Smooth muscle cell (in vitro differentiated cells): ENCODE measurements at regions not wholly inside any gene's neighbourhood (a gene's known extent, or its start where the extent isn't known, plus 50 kb on each side); places are given as distances from the start of the nearest gene placed in this dataset.

Source experiments
- DNase-seq: peaks from one replicate; lab custom pipeline; 2025; ENCODE audit not compliant: unreplicated experiment; lab: John Stamatoyannopoulos, UW
- H2AFZ ChIP-seq: fragments of 200-600 bp; sonication (generic); 2 replicates; pipeline ENCODE4 v1.6.0; 2016; ENCODE audit warnings: antibody characterized with exemption, low read depth, mild to moderate bottlenecking
- H3F3A ChIP-seq: fragments of 200-600 bp; sonication (generic); 2 replicates; pipeline ENCODE4 v1.6.0; 2017; ENCODE audit warnings: antibody characterized with exemption, low read depth
- H3K27ac ChIP-seq: fragments of 200-600 bp; sonication (generic); 2 replicates; pipeline ENCODE4 v1.5.1; 2016; ENCODE audit warnings: low read depth, mild to moderate bottlenecking
- H3K27me3 ChIP-seq: fragments of 200-600 bp; sonication (generic); 2 replicates; pipeline ENCODE4 v1.6.1; 2016; ENCODE audit warnings: low read depth, mild to moderate bottlenecking
- H3K36me3 ChIP-seq: fragments of 200-600 bp; sonication (generic); 2 replicates; pipeline ENCODE4 v1.5.1; 2016; ENCODE audit warnings: low read depth
- H3K4me1 ChIP-seq: fragments of 200-600 bp; sonication (generic); 2 replicates; pipeline ENCODE4 v1.5.1; 2016; ENCODE audit warnings: low read depth
- H3K4me2 ChIP-seq: fragments of 200-600 bp; sonication (generic); 2 replicates; pipeline ENCODE4 v1.6.0; 2016; ENCODE audit warnings: mild to moderate bottlenecking
- H3K4me3 ChIP-seq: fragments of 200-600 bp; sonication (generic); 2 replicates; pipeline ENCODE4 v1.5.1; 2016; ENCODE audit warnings: mild to moderate bottlenecking
- H3K79me2 ChIP-seq: fragments of 200-600 bp; sonication (generic); 2 replicates; pipeline ENCODE4 v1.6.0; 2016; ENCODE audit warnings: low read depth, mild to moderate bottlenecking
- H3K9ac ChIP-seq: fragments of 200-600 bp; sonication (generic); 2 replicates; pipeline ENCODE4 v1.6.0; 2016; ENCODE audit warnings: low read depth
- H3K9me3 ChIP-seq: fragments of 200-600 bp; sonication (generic); replicated peaks from 2 replicates; pipeline ENCODE4 v1.5.1; 2016; ENCODE audit warnings: low read depth
- H4K20me1 ChIP-seq: fragments of 200-600 bp; sonication (generic); 2 replicates; pipeline ENCODE4 v1.6.0; 2016; ENCODE audit warnings: low read depth
- WGBS: methylation state at CpG from one replicate; pipeline ENCODE4 v1.1.7; 2016; ENCODE audit warnings: low lambda C conversion rate; 5-methylcytosine and 5-hydroxymethylcytosine counted together
- TF ChIP-seq, protein P1 (sequence below): fragments of 200-600 bp; sonication (generic); IDR thresholded peaks from 2 replicates; pipeline ENCODE4 v1.5.1; 2017; ENCODE audit warnings: borderline replicate concordance, mild to moderate bottlenecking, antibody characterized with exemption; ENCODE audit not compliant: insufficient read depth, poor library complexity, severe bottlenecking

DNA sequence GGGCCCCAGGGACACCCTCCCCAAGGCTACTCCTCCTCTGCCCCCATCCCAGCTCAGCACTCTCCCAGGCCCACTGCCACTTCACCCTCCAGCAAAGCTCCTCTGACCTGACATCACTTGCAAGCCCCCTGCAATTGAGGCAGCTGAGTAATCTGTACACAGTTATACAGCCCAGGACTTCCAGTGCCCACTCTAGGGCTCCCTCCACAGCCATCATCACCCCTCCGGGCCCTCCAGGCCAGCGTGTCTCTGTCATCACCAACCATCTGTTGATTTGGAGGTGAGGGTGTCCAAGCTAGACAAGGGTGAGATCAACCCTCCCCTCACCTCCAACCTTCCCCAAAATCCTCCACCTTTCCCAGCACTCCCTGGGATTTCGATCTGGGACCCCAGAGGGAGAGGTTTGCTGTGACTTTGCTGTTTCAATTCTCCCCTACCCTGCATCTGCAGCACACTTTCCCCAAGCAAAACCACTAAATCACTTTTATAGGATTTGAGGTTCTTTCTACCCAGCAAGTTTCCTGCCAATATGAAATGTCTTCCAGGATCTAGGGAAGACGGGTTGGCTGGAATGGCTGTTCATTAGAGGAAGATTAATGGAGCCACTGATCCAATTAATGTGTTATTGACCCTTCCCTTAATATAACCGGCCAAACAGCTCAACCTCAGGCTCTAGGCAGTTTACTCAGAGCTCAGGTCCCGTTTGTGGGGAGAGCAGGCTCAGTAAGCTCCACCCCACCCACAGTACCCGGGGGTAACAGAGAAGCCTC, 92.9 kb downstream of the CHST1 start:
- Histone ChIP-seq H3K27me3 (peaks cover 15% of the 10 kb centered on the region), H3K4me2 (no peak overlapping the region), H3K4me3 (no peak overlapping the region), H3K27ac (no peak overlapping the region), H3K9me3 (no peaks in the 10 kb centered on the region), H2AFZ (no peak overlapping the region), H3K79me2 (no peaks in the 10 kb centered on the region), H3K36me3 (no peaks in the 10 kb centered on the region), H3K4me1 (no peaks in the 10 kb centered on the region), H3K9ac (no peak overlapping the region), H4K20me1 (no peaks in the 10 kb centered on the region), H3F3A (no peaks in the 10 kb centered on the region)
- WGBS = 88% methylated on average over 7 of the region's 7 CpGs
- DNase-seq = no peak
- TF ChIP-seq, protein P1, sequence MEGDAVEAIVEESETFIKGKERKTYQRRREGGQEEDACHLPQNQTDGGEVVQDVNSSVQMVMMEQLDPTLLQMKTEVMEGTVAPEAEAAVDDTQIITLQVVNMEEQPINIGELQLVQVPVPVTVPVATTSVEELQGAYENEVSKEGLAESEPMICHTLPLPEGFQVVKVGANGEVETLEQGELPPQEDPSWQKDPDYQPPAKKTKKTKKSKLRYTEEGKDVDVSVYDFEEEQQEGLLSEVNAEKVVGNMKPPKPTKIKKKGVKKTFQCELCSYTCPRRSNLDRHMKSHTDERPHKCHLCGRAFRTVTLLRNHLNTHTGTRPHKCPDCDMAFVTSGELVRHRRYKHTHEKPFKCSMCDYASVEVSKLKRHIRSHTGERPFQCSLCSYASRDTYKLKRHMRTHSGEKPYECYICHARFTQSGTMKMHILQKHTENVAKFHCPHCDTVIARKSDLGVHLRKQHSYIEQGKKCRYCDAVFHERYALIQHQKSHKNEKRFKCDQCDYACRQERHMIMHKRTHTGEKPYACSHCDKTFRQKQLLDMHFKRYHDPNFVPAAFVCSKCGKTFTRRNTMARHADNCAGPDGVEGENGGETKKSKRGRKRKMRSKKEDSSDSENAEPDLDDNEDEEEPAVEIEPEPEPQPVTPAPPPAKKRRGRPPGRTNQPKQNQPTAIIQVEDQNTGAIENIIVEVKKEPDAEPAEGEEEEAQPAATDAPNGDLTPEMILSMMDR = no peak

DNA sequence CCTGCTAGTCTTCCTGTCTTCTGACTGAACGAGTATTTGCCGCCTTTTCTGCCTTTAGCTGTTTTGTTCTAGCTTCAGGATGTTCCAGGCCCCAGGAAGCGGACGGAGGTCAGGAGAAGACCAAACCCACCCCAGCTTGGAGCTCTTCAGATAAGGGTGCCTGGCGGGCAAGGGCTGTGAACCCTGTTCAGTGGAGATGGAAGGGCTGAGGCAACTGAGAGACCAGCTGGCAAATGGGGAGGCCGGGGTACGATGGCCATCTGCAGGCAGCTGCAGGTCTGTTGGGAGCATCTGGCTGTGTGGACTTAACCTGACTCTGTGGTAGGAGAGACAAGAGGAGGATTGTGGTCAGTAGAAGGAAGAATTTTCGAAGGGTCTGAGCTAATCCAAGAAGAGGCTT, 95.6 kb downstream of the CHST1 start:
- WGBS = 89% methylated on average over 8 of the region's 8 CpGs
- H3K36me3 ChIP-seq = no peaks in the 10 kb centered on the region
- H3K4me1 ChIP-seq = no peaks in the 10 kb centered on the region
- H4K20me1 ChIP-seq = no peaks in the 10 kb centered on the region
- H3K79me2 ChIP-seq = no peaks in the 10 kb centered on the region
- no peak overlapping the region for H3K4me3 ChIP-seq
- no peak overlapping the region for H3K27ac ChIP-seq
- H3K4me2 ChIP-seq = no peak overlapping the region
- TF ChIP-seq, protein P1 = no peak
- peaks cover 7% of the 10 kb centered on the region for H3K27me3 ChIP-seq
- no peaks in the 10 kb centered on the region for H3F3A ChIP-seq
- no peak overlapping the region for H2AFZ ChIP-seq
- H3K9ac ChIP-seq = no peak overlapping the region
- no peak for DNase-seq
- H3K9me3 ChIP-seq = no peaks in the 10 kb centered on the region

DNA sequence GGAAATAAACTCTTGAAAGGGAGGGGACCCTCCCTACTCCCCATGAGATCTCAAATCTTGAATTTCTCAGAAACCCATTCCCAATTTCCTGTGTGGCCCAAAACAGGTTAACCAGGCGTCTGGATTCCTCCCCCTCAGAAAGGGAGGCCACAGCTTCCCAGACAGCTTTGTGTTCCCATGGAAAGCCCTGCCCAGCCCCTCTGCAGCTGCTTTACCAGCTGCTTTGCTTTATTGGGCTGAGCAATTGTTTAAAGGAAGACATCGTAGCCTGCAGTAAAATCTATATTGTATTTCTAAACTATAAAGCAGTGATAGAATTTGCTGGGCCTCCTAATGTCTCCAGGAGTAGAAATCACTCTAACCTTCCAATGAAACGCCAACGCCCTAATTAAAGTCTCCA, 97.4 kb downstream of the CHST1 start:
- H3F3A ChIP-seq = no peaks in the 10 kb centered on the region
- no peaks in the 10 kb centered on the region for H3K27me3 ChIP-seq
- no peaks in the 10 kb centered on the region for H4K20me1 ChIP-seq
- H3K36me3 ChIP-seq = no peaks in the 10 kb centered on the region
- no peak overlapping the region for H2AFZ ChIP-seq
- no peaks in the 10 kb centered on the region for H3K4me1 ChIP-seq
- no peak overlapping the region for H3K4me3 ChIP-seq
- no peak overlapping the region for H3K9ac ChIP-seq
- TF ChIP-seq, protein P1 = no peak
- DNase-seq = no peak
- H3K27ac ChIP-seq = no peak overlapping the region
- H3K79me2 ChIP-seq = no peaks in the 10 kb centered on the region
- 75% methylated on average over 4 of the region's 4 CpGs for WGBS
- H3K9me3 ChIP-seq = no peaks in the 10 kb centered on the region
- H3K4me2 ChIP-seq = no peak overlapping the region

DNA sequence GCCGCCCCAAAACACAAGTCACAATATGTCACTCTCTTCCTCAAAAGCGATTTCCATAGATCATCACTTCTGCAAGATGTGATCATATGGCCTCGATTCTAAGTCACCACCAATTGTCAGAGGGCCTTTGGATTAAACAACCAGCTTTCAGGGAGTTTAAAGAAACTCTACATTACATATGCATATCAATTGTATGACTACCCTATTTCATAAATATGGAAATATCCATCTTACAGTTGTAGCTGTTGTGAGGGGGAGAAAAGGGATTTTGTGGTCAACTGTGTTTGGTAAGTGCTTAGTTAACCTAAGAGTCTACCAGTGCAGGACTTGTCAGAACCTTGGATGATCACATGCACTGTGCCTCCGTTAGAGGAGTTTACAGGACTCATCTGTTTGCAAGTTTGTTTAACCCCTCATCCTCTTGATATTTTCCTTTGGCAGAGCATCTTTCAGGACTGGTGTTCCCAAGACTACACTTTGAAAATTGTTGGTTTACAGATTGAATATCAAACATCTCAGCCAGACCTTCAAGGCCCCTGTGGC, 99.9 kb downstream of the CHST1 start:
- H2AFZ ChIP-seq = no peak overlapping the region
- no peak overlapping the region for H3K4me3 ChIP-seq
- H3K27me3 ChIP-seq = peaks cover 5% of the 10 kb centered on the region
- H3K9ac ChIP-seq = no peak overlapping the region
- no peak overlapping the region for H3K4me2 ChIP-seq
- no peaks in the 10 kb centered on the region for H3K9me3 ChIP-seq
- no peak for DNase-seq
- 76% methylated on average over 4 of the region's 4 CpGs for WGBS
- no peaks in the 10 kb centered on the region for H4K20me1 ChIP-seq
- TF ChIP-seq, protein P1 = no peak
- H3K36me3 ChIP-seq = no peaks in the 10 kb centered on the region
- H3K79me2 ChIP-seq = no peaks in the 10 kb centered on the region
- no peaks in the 10 kb centered on the region for H3K4me1 ChIP-seq
- no peak overlapping the region for H3K27ac ChIP-seq
- no peaks in the 10 kb centered on the region for H3F3A ChIP-seq
